ENCODE measurements at regions not wholly inside any gene's neighbourhood (a gene's known extent, or its start where the extent isn't known, plus 50 kb on each side); places are given as distances from the start of the nearest gene placed in this dataset.

DNA sequence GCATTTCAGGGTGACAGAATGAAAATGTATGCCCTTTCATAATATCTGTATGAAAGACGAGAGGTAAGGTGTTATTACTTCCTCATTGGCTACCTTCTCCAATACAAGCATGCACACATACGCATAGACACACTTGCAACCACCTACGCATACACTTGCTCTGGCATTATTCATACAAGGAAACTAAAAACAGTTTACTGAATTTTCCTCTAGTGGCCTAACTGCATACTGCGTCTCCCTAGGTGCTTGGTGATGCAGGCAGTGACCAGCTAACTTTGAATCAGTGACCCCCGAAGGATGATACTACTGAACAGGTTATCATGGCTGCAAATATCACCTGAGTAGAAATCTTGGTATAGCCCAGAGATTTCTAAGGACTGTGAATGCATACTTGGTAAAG lies 593.1 kb downstream of the PKHD1 start:
- DNase-seq, result no peak

DNA sequence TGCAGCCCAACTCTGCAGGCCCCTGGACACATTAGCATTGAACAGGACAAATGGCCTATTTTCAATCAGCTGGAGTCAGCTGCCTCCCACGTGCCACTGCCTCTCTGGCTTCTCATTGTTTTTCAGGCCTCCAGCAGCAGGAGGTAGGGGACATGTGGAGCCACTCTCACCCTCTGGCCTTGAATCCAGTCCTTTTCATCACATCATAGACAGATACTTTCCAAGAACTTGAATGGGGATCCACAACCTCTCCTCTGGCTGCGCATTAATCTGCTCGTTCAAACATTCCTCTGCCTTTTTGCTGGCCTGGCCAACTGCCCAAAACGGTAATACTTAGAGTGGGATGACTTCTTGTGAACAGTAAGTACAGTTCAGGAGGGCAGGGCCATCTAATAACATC lies 592.3 kb downstream of the PKHD1 start:
- DNase-seq, result peak; percentile 24

DNA sequence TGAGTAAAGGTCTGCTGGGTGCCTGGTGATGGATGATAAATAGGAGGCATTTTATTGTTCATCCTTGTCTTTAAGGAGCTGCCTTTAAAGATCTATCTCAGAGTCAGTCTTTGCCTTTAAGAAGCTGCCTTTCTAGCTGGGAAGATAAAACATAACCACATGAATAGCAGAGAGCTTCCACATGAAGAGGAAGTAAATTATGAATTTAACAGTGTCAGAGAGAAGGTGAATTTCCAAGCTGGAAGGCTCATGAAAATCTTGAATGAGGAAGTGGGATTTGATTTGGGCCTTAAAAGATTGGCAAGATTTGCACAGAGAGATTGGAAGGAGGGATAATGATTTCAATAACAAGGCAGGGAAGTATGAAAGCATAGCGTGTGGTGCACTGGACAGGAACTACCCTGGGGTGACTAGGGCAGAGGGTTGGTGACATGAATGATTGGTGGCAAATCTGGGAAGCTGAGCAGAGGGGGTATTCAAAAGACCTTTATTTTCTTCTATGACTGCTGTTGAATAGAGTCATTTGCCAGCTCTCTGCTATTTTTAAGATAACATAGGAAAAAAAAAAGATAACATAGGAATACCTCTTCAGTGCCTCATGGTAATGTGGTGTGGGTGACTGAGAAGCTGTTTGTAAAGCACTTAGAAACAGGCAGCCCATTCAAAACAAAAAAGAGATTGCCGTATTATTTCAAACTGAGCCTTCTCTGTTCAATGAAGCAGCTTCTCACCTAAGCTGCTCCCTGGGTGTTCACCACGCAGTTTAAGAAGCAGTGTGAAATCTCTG lies 591.6 kb downstream of the PKHD1 start:
- no peak for DNase-seq

DNA sequence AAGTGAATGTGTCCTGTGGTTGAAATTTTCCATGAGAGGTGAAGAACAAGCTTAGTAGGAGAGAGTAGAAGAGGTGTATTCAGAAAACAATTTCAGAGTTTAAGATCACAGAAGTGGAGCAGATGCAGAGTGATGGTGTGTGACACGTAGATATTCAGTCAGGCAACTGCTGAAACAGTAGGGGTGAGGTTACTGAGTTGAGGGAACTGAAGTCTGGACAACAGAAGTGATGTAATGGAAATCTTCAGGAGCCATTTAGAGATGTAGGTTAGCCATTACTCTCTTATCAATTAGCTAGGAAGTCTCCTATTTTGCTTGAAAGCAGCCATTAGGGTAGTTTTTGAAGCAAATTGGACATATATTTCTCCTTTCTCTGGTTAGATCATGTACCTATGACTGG lies 584.4 kb downstream of the PKHD1 start:
- DNase-seq, result no peak

DNA sequence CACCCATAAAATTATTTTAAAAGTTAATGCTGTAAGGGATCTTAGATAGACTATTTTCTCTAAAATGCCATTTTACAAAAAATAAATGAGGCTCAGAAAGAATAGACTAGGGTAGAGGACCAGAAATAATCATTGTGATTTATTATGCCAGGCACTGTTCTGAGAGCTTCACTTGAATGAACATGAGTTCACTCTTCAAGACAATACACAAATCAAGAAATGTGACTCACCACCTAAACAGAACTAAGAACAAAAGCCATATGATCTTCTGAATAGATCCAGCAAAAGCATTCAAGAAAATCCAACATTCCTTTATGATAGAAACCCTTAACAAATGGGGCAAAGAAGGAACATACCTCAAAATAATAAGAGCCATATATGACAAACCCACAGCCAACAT lies 582.0 kb downstream of the PKHD1 start:
- no peak for DNase-seq

DNA sequence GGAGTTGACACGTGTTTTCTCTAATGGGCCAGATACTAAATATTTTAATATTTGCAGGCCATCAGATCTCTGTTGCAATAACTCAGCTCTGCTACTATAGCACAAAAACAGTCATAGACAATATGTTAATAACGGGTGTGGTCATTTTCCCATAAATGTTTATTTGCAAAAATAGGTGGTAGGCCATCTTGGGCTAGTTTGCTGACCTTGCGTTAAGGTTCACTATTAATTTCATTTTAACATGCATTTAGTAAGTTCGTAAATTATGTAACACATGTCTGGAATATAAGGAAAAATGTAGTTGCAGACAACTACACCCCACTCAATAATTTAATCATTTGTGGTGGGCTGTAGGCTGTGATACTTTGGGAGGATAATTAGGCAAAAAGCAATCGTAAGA lies 577.8 kb downstream of the PKHD1 start:
- DNase-seq, result no peak

DNA sequence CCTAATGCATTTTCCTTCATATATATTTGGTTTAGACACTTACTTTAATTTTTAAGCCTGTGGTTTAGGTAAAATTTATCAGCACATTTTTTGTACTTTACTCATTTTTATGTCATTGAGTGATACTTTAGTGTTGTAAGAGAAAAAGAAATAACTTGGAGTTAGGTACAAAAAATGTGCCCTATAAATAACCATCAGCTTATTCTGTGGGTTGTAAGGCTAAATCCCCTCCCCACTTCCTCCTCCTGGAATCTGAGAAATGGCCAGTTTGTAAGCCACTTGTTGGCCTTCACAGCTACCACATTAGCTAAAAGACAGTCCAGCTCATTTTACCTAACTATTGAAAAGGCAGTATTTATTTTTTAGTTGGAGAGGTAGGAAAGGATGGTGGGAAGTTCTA lies 576.3 kb downstream of the PKHD1 start:
- DNase-seq, result no peak

DNA sequence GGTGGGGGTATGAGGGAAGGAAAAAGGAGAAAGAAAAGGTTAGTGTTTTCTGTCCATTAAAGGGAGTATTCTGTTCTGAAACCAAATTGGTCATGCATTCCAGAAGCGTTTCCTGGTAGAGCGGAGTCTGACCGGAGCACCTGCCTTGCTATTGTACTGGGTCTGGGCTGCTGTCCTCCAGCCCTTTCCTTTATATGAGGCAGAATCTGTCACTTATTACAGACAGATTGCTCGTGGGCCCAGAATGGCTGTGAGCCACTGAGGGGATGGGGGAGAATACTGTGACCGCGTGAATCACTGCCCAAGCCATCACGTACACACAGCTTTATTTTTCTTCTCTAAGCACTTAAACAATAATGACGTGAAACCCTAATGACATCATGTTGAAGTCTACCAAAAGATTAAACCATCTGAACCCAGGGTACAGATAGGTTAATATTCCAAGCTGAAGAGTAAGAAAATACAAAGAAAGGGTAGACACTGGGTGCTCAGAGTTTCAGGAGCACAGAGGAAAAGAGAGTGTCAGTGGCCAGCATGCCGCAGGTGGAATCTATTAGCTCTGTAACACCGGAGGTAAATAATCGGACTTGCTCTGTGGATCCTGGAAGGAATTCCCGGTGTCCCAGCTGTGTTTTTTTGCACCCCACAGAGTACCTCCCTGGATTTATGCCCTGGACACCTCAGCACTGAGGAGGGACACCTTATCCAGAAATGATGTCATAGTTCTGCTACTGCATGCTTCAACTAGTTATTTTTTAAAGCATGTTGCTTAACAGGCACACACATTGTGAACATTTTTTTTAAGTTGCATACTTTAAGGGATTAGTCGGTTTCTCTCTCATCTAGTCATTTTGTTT lies 573.3 kb downstream of the PKHD1 start:
- no peak for DNase-seq

DNA sequence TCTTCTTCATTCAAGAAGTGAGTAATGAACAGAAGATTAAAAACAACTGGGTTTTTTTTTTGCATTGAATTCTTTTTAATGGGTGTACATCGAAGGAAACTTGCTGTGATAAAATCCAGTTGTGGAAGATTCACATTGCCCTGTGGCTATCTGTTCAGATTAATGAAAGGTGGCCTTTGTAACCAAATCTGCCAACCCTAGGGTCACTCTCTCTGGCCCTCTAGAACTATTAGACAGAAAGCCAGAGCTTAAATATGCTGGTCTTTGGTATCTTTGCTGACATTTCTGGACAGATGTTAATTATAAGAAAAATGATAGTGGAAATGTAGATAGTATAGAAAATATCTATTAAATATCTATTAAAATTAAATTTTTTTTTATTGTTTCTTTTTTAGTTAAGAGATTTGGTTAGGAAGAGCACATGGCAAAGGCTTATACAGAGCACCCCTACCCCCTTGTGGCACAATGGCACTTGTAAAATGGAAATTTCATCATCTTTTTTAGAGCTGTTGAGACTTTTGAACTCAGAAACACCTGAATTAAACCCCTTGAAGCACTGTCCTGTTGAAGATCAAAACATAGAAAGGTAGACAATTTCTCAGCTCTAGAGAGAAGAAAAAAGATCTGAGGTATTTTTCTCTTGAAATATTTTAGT lies 572.5 kb downstream of the PKHD1 start:
- no peak for DNase-seq

DNA sequence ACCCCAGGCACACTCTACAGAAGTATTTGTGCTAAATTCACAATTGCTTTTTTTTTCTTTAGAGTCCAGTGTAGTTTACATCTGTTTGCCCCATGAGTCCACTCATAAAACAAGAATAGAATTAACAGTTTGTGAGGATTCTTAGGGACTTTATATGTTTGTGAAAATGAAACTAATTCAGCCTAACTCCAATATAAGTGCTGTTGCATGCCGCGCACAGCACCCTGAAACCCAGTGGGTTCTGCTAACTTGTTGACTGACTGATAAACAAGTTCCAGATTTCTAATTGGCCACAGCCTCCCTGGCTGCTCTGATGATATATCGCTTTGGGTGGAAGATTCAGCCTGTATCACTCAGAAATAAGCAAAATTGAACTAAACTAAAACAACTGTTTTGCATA lies 561.4 kb downstream of the PKHD1 start:
- DNase-seq, result no peak

DNA sequence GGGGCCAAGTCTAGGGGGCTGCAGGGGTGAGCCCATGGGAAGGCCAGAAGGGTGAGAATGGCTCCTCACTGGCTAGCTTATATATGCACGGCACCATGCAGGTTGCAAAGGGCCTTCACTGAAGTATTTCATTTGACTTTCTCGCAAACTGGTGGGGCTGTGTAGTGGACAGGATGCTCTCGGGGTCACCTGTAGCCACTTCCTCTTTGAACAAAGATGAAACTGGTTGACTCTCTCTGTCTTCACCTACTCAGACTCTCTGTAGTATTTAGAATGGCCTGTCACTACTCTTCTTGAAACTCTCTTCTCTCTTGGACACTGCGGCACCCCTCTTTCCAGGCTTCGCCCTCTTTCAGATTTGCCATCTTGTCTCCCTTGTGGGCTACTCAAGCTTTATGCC lies 560.5 kb downstream of the PKHD1 start:
- DNase-seq, result no peak

DNA sequence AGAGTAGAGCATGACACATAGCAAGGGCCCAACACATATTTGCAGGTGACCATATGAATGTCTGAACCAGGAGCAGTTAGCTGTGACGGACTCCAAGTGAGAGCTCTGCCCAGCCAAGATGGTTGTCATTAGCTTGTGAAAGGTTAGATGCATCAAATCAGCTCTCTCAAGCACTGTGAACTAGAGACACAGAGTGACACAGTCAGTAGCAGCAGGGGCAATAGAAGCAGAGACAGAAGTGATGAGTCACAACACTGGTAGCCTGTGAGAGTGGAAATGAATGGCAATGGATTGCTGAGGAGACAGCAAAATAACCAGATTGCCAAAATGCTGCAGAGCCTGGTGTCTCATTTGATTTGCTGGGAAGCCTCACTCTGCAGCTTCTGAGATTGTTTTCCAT lies 558.9 kb downstream of the PKHD1 start:
- no peak for DNase-seq

DNA sequence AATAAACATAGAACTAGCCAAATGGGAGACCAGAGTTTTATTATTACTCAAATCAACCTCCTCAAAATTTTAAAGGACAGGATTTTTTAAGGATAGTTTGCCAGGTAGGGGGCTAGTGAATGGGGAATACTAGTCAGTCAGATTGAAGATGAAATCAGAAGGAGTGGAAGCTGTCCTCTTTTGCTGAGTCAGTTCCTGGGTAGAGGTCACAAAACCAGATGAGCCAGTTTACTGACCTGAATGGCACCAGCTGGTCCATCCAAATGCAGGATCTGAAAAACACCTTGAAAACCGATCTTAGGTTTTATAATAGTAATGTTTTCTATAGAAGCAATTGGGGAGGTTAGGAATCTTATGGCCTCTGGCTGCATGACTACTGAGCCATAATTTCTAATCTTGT lies 558.2 kb downstream of the PKHD1 start:
- no peak for DNase-seq

DNA sequence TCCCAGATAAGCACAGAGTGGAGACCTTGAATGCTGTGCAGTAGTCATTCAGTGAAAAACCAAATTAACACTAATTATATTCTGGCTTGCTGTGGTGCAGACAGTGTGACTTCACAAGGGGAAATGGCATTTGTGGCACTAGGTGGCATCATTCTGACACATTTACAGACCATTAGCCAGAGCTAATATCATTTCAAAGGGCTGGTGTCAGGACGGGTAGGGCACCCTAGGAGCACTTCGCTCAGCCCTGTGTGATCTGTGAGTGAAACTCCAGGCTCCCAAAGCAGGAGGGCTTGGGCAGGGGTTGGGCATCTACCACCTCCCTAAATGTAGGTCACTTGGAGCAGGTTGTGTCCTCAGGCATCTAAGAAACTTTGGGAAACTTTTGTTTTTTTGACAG lies 555.8 kb downstream of the PKHD1 start:
- no peak for DNase-seq

DNA sequence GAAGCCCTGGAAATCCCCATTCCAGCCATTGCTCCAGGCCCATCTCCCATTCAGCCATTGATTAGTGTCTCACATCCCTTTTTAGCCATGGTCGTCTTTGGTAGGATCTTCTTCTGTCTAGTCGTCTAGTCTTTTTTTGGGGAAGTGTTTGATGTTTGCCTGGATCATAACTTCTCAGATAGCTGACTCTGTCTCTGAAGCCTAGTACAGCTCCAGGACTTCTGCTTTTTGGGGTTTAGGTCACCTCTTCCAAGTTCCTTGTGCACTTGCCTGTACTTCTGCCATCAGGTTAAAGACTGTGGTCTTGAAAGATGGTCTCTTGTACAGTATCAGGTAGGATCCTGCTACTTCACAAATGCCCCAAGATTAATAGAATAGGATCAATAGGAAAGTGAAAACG lies 553.5 kb downstream of the PKHD1 start:
- DNase-seq, result no peak

DNA sequence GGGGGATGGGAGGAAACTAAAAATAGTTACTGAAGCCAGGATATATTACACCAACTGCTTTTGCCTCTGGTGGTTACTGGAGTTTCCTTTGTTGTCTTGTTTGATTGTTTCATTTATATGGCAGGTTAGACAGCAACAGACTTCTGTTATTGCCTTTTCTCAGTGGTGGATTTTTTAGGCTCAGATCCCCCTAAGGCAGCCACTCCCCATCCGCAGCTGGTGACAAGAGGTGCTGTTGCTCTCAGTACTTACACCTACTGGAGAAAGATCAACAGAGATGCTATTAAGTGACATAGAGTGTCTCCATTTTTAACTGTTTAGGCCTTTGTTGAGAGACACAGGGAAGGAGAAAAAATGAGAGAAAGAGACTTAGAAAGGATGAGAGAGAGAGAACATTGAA lies 552.1 kb downstream of the PKHD1 start:
- no peak for DNase-seq

DNA sequence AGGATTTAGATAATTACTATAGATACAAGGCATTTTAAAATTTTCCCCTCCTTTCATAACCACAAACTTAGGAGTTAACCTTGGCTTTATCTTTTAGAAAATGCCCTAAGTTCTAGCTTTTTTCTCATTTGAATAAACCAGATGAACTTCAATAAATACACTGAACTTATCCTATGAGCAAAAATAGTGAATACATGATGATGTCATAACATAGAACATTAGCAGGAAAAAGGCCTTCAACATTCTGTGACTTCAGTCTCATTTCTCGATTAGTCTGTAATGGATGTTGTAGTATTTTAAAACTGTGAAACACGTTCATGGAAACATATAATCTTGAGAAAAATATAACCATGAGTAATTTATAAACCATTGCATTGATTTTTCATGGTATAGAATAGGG lies 550.7 kb downstream of the PKHD1 start:
- DNase-seq, result no peak

DNA sequence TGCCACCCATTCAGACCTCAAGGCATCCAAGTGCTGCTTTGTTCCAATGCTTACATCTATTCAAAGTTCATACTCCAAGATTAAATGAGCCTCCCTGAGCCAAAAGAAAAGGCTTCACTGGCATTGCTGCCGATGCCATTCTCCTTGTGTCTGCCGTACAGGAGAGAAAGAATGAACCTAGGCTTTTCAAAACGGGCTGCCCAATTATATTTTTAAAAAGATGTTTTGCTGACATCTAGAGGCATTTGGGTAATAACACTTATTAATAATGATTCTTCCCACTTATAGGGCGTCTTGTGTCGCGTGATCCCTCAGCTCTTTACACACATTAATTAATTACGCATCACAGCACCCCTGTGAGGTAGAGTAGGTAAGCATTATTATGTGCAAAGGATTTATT lies 545.6 kb downstream of the PKHD1 start:
- no peak for DNase-seq

DNA sequence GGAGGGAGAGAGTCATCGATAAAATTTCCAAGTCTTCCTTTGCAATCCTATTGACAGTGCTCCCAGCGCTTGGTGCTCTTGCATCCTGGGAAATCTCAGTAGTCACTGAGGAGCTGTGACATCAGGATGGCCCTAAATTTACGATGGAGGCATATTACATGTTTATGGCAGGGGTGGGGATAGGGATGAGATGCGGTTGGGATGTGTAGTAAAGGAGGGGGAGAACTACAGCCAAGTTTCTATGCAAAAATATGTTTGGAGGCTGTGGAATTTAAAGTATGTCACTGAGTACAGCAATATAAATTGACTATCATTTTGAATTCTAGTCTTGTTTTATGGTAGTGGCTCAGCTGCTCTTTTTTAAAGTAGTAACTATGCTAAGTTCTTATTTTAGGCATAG lies 544.9 kb downstream of the PKHD1 start:
- no peak for DNase-seq

DNA sequence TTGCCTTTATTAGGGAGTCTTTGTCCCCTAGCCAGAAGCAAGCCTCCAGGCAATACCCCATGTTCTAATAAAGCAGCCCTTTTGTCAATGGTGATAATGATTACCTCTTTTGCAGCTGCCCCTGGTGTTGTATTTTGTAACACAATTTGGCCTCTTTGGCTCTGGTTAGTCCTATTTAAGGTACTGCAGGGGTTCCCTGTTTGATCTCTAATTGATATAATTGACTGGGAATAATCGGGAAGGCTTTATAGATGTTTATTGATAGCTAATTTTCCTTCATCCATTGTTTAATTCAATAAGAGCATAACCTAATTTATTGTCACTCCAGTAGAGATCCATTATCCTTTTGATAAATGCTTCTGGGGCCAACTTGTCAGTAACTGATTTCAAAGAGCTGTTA lies 537.2 kb downstream of the PKHD1 start:
- no peak for DNase-seq

DNA sequence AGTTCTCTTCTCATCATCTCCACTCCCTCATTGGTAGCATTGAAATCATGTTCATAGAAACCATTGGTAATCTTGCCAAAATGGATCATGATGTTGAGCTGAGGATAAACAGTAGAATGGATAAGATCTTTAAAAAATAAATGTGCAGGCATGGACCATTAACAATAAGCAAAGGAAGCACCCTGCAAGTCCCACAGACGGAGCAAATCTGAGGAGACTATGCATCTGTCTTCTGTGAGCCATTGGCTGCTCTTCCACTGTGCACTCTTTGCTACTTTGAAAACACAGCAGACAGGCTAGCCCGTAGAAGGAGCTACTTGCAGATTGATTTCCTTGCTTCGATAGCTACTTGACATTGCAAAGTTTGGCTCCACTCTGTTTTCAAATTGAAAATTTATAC lies 535.0 kb downstream of the PKHD1 start:
- no peak for DNase-seq

DNA sequence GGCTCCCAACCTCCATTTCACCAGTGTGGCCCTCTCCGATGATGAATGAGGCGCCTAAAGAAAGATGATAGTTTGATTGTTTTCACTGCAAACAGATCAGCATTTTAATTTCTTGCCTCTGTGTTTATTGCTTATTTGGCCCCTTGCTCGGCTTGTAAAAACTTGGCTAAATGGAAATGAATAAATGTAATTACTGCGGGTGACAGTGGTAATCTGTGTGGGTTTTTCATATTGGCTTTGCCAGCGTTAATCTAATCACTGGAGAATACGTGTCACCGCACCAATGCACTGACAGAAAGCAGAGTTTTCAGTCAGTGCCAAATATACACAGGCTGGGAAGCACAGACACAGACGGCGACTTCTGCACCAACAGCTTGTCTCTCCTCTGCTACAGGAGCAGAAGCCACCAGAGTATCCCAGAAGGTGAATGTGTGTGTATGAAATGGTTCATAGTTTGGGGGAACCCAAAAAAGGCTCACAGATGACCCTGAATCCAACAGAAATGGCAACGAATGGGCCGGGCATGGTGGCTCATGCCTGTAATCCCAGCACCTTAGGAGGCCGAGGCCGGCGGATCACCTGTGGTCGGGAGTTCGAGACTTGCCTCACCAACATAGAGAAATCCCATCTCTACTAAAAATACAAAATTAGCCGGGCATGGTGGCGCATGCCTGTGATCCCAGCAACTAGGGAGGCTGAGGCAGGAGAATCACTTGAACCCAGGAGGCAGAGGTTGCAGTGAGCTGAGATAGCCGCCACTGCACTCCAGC lies 534.0 kb downstream of the PKHD1 start:
- DNase-seq, result no peak

DNA sequence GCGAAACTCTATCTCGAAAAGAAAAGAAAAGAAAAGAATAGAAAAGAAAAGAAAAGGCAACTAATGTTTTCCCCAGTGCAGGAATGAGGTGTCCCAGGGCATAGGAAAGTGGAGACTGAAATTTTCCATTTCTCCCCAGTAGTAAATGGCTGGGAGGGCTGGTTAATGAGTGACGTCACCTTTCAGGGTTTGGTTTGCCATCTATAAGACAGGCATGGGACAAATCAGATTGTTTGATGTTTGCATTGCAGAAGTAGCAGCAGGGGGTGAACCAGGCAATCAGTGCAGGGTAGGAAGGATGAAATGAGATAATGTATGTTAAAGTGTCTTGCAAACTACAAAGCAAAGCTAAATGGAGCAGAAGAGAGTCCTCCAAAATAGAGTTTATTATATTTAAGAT lies 533.4 kb downstream of the PKHD1 start:
- DNase-seq, result no peak

Data from femur (tissue), 1 donor.